Lower lobe of right lung (tissue), 2 donors: ENCODE measurements at regions not wholly inside any gene's neighbourhood (a gene's known extent, or its start where the extent isn't known, plus 50 kb on each side); places are given as distances from the start of the nearest gene placed in this dataset.

Experiments
- ATAC-seq, 2 donors: fragments of 200-7000 bp; cut with Tn5 transposase; one replicate each; pipeline ENCODE4 v1.9.1; 2020 to 2022; ENCODE audit warnings: mild to moderate bottlenecking in 2 of 2, moderate library complexity in 2 of 2
- DNase-seq: peaks from one replicate; pipeline ENCODE4 v3.0.0-alpha.2; 2020
- H3K27ac ChIP-seq: fragments of 200-600 bp; one replicate; pipeline ENCODE4 v1.8.0; 2022
- H3K27me3 ChIP-seq: fragments of 200-600 bp; one replicate; pipeline ENCODE4 v1.8.0; 2022; ENCODE audit warnings: low read depth
- H3K36me3 ChIP-seq: fragments of 200-600 bp; one replicate; pipeline ENCODE4 v1.8.0; 2022; ENCODE audit warnings: mild to moderate bottlenecking
- H3K4me1 ChIP-seq: fragments of 200-600 bp; one replicate; pipeline ENCODE4 v1.8.0; 2022
- H3K4me3 ChIP-seq: fragments of 200-600 bp; one replicate; pipeline ENCODE4 v1.8.0; 2022; ENCODE audit warnings: mild to moderate bottlenecking
- H3K9me3 ChIP-seq: fragments of 200-600 bp; one replicate; pipeline ENCODE4 v1.8.0; 2022
- intact Hi-C: fragments of 100-400 bp; cut with DNase I; formaldehyde crosslinking; loops from one replicate; pipeline ENCODE4 v1.11.0; 2022
- TF ChIP-seq, protein P1 (sequence below): fragments of 200-600 bp; IDR thresholded peaks from one replicate; pipeline ENCODE4 v1.8.0; 2022; ENCODE audit warnings: antibody characterized with exemption, mild to moderate bottlenecking
- donor health status: DM: no; HTN: yes; CAD: no; lungs with severe emphysema.

DNA sequence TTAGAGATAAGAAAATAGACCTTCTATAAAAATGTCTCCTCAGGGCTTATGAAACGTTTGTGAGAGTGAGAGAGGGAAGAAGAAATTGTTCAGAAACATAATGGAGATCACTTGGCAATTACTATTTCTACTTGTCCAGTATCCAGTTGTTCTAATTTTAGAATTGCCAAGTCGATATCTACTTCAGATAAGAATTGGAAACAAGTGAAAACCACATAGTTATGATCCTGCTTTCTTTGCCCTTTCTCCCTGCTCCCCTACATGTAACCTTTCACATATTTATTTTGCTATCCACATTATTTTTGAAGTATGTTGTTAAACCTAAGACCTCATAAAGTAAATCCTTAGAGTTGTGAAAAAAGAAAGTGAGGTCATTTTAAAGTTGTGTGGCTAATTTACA, 1154.7 kb upstream of the ADGRL2 start:
- Histone ChIP-seq H3K27ac (no peak overlapping the region), H3K4me3 (no peak overlapping the region), H3K4me1 (no peaks in the 10 kb centered on the region), H3K27me3 (no peaks in the 10 kb centered on the region), H3K9me3 (no peaks in the 10 kb centered on the region), H3K36me3 (no peaks in the 10 kb centered on the region)
- TF ChIP-seq, protein P1, sequence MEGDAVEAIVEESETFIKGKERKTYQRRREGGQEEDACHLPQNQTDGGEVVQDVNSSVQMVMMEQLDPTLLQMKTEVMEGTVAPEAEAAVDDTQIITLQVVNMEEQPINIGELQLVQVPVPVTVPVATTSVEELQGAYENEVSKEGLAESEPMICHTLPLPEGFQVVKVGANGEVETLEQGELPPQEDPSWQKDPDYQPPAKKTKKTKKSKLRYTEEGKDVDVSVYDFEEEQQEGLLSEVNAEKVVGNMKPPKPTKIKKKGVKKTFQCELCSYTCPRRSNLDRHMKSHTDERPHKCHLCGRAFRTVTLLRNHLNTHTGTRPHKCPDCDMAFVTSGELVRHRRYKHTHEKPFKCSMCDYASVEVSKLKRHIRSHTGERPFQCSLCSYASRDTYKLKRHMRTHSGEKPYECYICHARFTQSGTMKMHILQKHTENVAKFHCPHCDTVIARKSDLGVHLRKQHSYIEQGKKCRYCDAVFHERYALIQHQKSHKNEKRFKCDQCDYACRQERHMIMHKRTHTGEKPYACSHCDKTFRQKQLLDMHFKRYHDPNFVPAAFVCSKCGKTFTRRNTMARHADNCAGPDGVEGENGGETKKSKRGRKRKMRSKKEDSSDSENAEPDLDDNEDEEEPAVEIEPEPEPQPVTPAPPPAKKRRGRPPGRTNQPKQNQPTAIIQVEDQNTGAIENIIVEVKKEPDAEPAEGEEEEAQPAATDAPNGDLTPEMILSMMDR: no peak
- ATAC-seq (no peak), DNase-seq (no peak)
- intact Hi-C loops: no loop called here

DNA sequence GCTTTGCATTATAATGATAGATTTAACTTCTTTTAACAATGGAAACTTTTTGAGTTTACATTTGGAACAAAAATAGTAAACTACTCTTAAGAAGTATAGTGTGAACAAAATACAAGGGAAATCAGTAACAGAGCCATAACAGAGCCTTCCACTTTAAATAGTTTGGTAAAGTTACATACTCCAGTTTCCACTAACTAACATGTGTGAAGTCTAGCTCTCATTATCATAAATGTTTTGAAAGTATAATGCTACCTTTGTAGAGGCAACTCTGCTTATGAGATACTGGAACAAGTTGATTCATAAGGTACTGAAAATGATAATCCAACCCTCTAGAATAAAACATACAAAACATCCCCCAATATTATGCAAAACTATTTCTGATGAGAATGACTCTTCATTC, 1155.1 kb upstream of the ADGRL2 start:
- TF ChIP-seq, protein P1: no peak
- ATAC-seq: no peak
- Histone ChIP-seq H3K4me1 (no peaks in the 10 kb centered on the region), H3K36me3 (no peaks in the 10 kb centered on the region), H3K27me3 (no peaks in the 10 kb centered on the region), H3K4me3 (no peak overlapping the region), H3K9me3 (no peaks in the 10 kb centered on the region), H3K27ac (no peak overlapping the region)
- no peak for DNase-seq
- intact Hi-C loops: no loop called here

DNA sequence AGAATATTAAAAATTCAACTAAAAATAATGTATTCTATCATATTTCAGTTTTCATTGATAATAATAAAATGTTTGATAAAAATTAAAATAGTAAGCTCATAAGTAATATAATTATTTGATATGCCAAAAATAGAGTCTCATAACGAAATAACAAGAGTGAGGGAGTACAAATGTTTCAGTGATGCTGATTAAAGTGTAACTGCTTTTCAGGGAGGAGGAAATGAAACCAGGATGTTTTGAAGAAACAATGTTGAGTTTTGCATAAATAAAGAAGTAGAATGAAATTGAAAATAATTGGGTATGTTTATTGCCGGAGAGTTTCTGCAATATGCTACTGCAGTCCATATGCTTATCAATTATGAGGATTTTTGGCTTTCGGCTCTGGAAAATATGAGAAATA, 1159.8 kb upstream of the ADGRL2 start:
- TF ChIP-seq, protein P1: no peak
- no peak for DNase-seq
- Histone ChIP-seq H3K4me3 (no peak overlapping the region), H3K4me1 (no peaks in the 10 kb centered on the region), H3K9me3 (no peaks in the 10 kb centered on the region), H3K36me3 (no peaks in the 10 kb centered on the region), H3K27ac (no peak overlapping the region), H3K27me3 (no peaks in the 10 kb centered on the region)
- intact Hi-C loops: no loop called here
- ATAC-seq: no peak

DNA sequence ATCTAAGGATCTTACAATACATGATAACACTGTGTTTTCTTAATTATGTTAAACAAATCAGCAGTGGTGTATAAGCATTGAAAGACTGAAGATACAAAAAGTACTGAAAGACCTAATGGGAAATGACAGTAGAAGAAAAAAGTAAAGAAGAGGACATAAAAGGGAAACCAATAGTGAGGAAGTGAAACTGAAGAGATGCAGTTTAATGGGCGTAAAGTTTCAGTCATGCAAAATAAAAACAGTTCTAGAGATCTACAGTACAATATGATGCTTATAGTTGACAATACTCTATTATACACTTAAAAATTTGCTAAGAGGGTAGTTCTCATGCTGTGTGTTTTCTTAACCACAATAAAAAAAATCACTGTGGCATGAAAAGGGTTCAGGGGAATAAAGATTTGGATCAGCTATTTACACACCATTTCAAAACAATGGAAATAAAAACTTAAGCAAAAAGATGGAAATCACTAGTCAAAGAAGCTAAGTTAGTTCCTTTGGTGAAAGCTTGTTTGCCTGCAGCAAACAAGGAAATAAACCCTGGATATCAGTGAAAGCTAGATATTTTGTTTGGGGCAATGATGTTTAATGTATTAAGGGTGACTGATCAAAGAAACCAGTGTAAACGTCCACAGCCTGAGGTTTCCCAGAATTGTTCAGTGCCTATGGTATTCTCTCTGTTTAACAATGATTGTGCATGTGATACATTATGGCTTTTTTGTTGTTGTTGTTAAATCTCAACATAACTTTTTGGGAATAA, 1160.8 kb upstream of the ADGRL2 start:
- DNase-seq: no peak
- intact Hi-C loops: no loop called here
- TF ChIP-seq, protein P1: no peak
- ATAC-seq: no peak
- no peak overlapping the region for H3K27ac ChIP-seq
- H3K9me3 ChIP-seq: no peaks in the 10 kb centered on the region
- H3K36me3 ChIP-seq: no peaks in the 10 kb centered on the region
- no peak overlapping the region for H3K4me3 ChIP-seq
- H3K4me1 ChIP-seq: no peaks in the 10 kb centered on the region
- no peaks in the 10 kb centered on the region for H3K27me3 ChIP-seq

DNA sequence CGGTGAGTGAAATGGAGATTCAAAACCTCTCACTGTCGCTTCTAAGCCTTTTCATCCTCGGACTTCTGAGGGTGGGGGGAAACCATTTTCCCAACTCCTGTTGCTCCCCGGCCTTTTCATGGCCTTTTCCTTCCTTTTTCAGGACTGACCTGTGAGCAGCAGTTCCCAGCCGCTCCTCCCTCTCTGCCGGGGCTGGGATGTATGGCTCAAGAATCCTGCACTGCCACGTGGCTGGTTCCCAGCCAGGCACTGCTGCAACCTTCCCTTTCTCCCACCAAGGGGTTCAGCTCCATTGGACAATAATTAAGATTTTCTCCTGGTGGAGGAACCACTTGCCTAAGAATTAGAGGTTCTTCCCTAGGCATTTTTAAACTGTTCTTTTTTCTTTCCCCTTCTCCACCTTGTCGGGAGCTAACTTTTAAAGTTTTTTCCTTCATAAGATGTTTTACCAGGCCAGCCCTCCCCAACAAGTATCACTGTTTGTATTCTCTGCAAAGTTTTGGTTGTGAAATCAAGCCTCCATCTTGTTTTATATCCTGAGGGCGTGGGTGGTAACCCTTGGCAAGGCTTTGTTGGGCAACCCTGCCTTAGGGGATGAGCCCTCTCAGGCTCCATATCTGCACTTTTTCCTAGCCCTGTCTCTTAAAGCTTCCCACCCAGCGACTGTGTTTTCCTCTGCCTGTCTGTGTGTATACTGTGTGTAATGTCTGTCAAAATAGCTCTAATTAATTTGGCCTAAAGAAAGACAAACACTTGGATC, 1166.6 kb upstream of the ADGRL2 start:
- ATAC-seq (no peak), DNase-seq (no peak)
- Histone ChIP-seq H3K4me3 (no peak overlapping the region), H3K4me1 (no peaks in the 10 kb centered on the region), H3K27ac (no peak overlapping the region), H3K9me3 (no peaks in the 10 kb centered on the region), H3K36me3 (no peaks in the 10 kb centered on the region), H3K27me3 (no peaks in the 10 kb centered on the region)
- TF ChIP-seq, protein P1: no peak
- intact Hi-C loops: no loop called here
